Neural cell (in vitro differentiated cells): ENCODE measurements at regions not wholly inside any gene's neighbourhood (a gene's known extent, or its start where the extent isn't known, plus 50 kb on each side); places are given as distances from the start of the nearest gene placed in this dataset.

ENCODE experiments used
- H2AFZ ChIP-seq: fragments of 200-600, 300-800 bp; sonication (generic), shearing (Covaris generic); 2 replicates; pipeline ENCODE4 v1.6.0; 2014; ENCODE audit warnings: low read depth, mild to moderate bottlenecking, antibody characterized with exemption, low read length, moderate library complexity
- H3F3A ChIP-seq: fragments of 200-600 bp; shearing (Covaris generic); 2 replicates; pipeline ENCODE4 v1.6.1; 2016; ENCODE audit warnings: mild to moderate bottlenecking, moderate library complexity, mixed read lengths, antibody characterized with exemption, low read length; ENCODE audit not compliant: insufficient read depth, poor library complexity, severe bottlenecking
- H3K27ac ChIP-seq: fragments of 200-600, 300-800 bp; sonication (generic), shearing (Covaris generic); 2 replicates; pipeline ENCODE4 v1.5.1; 2014; ENCODE audit warnings: mild to moderate bottlenecking, low read length, moderate library complexity
- H3K27me3 ChIP-seq: fragments of 300-800, 200-600 bp; sonication (generic), shearing (Covaris generic); 2 replicates; pipeline ENCODE4 v1.6.0; 2014; ENCODE audit warnings: mild to moderate bottlenecking, low read depth, low read length, moderate library complexity; ENCODE audit not compliant: insufficient read depth
- H3K36me3 ChIP-seq: fragments of 300-800, 200-600 bp; sonication (generic), shearing (Covaris generic); 2 replicates; pipeline ENCODE4 v1.5.1; 2014; ENCODE audit warnings: mild to moderate bottlenecking, antibody characterized with exemption, low read length, moderate library complexity; ENCODE audit not compliant: insufficient read depth
- H3K4me2 ChIP-seq: fragments of 300-800, 200-600 bp; sonication (generic), shearing (Covaris generic); 2 replicates; pipeline ENCODE4 v1.6.0; 2014; ENCODE audit warnings: mild to moderate bottlenecking, low read length
- H3K4me3 ChIP-seq: fragments of 300-800, 200-600 bp; sonication (generic), shearing (Covaris generic); 2 replicates; pipeline ENCODE4 v1.5.1; 2014; ENCODE audit warnings: mild to moderate bottlenecking, low read length, moderate library complexity
- H3K79me2 ChIP-seq: fragments of 200-600 bp; shearing (Covaris generic); replicated peaks from 2 replicates; pipeline ENCODE4 v1.6.0; 2014; ENCODE audit warnings: mild to moderate bottlenecking, low read length, moderate library complexity; ENCODE audit not compliant: insufficient read depth
- H3K9ac ChIP-seq: fragments of 300-800, 200-600 bp; sonication (generic), shearing (Covaris generic); 2 replicates; pipeline ENCODE4 v1.6.1; 2016; ENCODE audit warnings: mild to moderate bottlenecking, low read length, mixed read lengths
- H3K9me2 ChIP-seq: fragments of 200-600 bp; shearing (Covaris generic); 2 replicates; pipeline ENCODE4 v1.6.1; 2016; ENCODE audit warnings: mild to moderate bottlenecking, low read length, mixed read lengths; ENCODE audit not compliant: insufficient read depth
- H3K9me3 ChIP-seq: fragments of 200-600, 300-800 bp; sonication (generic), shearing (Covaris generic); 2 replicates; pipeline ENCODE4 v1.6.1; 2016; ENCODE audit warnings: mild to moderate bottlenecking, mixed run types, low read length, moderate library complexity, mixed read lengths
- H4K20me1 ChIP-seq: fragments of 200-600 bp; shearing (Covaris generic); 2 replicates; pipeline ENCODE4 v1.6.1; 2016; ENCODE audit warnings: mild to moderate bottlenecking, mixed run types; ENCODE audit not compliant: insufficient read depth
- CTCF ChIP-seq: fragments of 450-650 bp; IDR thresholded peaks from 2 replicates; pipeline ENCODE4 v1.5.1; 2014; ENCODE audit warnings: antibody characterized with exemption, mild to moderate bottlenecking, moderate library complexity; ENCODE audit not compliant: poor library complexity, severe bottlenecking
- EP300 ChIP-seq: fragments of 450-650 bp; conservative IDR thresholded peaks from 2 replicates; pipeline ENCODE4 v1.6.1; 2014; ENCODE audit warnings: antibody characterized with exemption, mild to moderate bottlenecking, moderate library complexity; ENCODE audit not compliant: poor library complexity, severe bottlenecking
- EZH2 ChIP-seq: fragments of 200-600, 300-800 bp; shearing (Covaris generic), sonication (generic); IDR thresholded peaks from 2 replicates; pipeline ENCODE4 v1.6.1; 2014; ENCODE audit warnings: antibody characterized with exemption, low read length, borderline replicate concordance, mild to moderate bottlenecking; ENCODE audit not compliant: insufficient read depth, poor library complexity, severe bottlenecking
- MXI1 ChIP-seq: fragments of 450-650 bp; conservative IDR thresholded peaks from 2 replicates; pipeline ENCODE4 v1.6.1; 2014; ENCODE audit warnings: antibody characterized with exemption, mild to moderate bottlenecking; ENCODE audit not compliant: poor library complexity, severe bottlenecking
- POLR2AphosphoS5 ChIP-seq: IDR thresholded peaks from 2 replicates; pipeline ENCODE4 v1.6.1; 2012
- RAD21 ChIP-seq: fragments of 450-650 bp; conservative IDR thresholded peaks from 2 replicates; pipeline ENCODE4 v1.6.1; 2014; ENCODE audit warnings: antibody characterized with exemption, mild to moderate bottlenecking, moderate library complexity
- REST ChIP-seq: IDR thresholded peaks from 2 replicates; pipeline ENCODE4 v1.6.1; 2012; ENCODE audit warnings: borderline replicate concordance
- SMC3 ChIP-seq: fragments of 450-650 bp; conservative IDR thresholded peaks from 2 replicates; pipeline ENCODE4 v1.6.1; 2014; ENCODE audit warnings: antibody characterized with exemption, mild to moderate bottlenecking, moderate library complexity; ENCODE audit not compliant: poor library complexity
- TAF1 ChIP-seq: IDR thresholded peaks from 2 replicates; pipeline ENCODE4 v1.6.1; 2012; ENCODE audit warnings: low read depth

- TF ChIP-seq RAD21 = no peak
- TF ChIP-seq POLR2AphosphoS5 = no peak
These were observed 251.9 kb downstream of the GRB14 start (continued) for GRCh38 chr2:164369366-164369765.

GRCh38 chr2:164368896-164369295, 252.4 kb downstream of the GRB14 start:
- Histone ChIP-seq H3F3A (no peaks in the 10 kb centered on the region), H2AFZ (no peak overlapping the region), H3K9ac (no peak overlapping the region), H3K79me2 (no peaks in the 10 kb centered on the region), H3K36me3 (no peaks in the 10 kb centered on the region), H3K4me2 (no peak overlapping the region), H3K4me3 (no peak overlapping the region), H3K9me2 (no peaks in the 10 kb centered on the region), H4K20me1 (no peaks in the 10 kb centered on the region), H3K27me3 (no peaks in the 10 kb centered on the region), H3K9me3 (no peaks in the 10 kb centered on the region), H3K27ac (no peak overlapping the region)
- TF ChIP-seq SMC3 (no peak), CTCF (no peak), RAD21 (no peak), POLR2AphosphoS5 (no peak), TAF1 (no peak), REST (no peak), EZH2 (no peak), EP300 (no peak), MXI1 (no peak)

- Histone ChIP-seq H2AFZ (no peak overlapping the region), H3K9me3 (no peaks in the 10 kb centered on the region), H4K20me1 (no peaks in the 10 kb centered on the region), H3K27ac (no peak overlapping the region), H3K9me2 (no peaks in the 10 kb centered on the region), H3K4me2 (no peak overlapping the region), H3K36me3 (no peaks in the 10 kb centered on the region), H3K4me3 (no peak overlapping the region), H3F3A (no peaks in the 10 kb centered on the region), H3K27me3 (no peaks in the 10 kb centered on the region), H3K9ac (no peak overlapping the region), H3K79me2 (no peaks in the 10 kb centered on the region)
- no peak for TF ChIP-seq CTCF
- TF ChIP-seq SMC3 = no peak
These were observed 257.6 kb downstream of the GRB14 start for GRCh38 chr2:164363646-164364045.
